Stimulated activated CD8-positive, alpha-beta memory T cell treated with anti-CD3 and anti-CD28 coated beads, Interleukin-2, amount 100 ng/mL, for 48 hours (primary cell): ENCODE measurements at regions not wholly inside any gene's neighbourhood (a gene's known extent, or its start where the extent isn't known, plus 50 kb on each side); places are given as distances from the start of the nearest gene placed in this dataset.

ENCODE experiments used
- DNase-seq, 2 donors: peaks; one replicate each; pipeline ENCODE4 v3.0.0-alpha.2; 2020; ENCODE audit warnings: low read depth in 2 of 2

- DNase-seq, result no peak
These were observed 389.3 kb downstream of the FGF9 start for GRCh38 chr13:22060187-22060586.

- peak; percentile 43 to 49 for DNase-seq
These were observed 390.5 kb downstream of the FGF9 start for GRCh38 chr13:22061371-22061805.

GRCh38 chr13:22061806-22062391 is 391.0 kb downstream of the FGF9 start:
- no peak for DNase-seq

GRCh38 chr13:22062478-22063205 is 391.8 kb downstream of the FGF9 start:
- no peak for DNase-seq

GRCh38 chr13:22063416-22064124 is 392.7 kb downstream of the FGF9 start:
- DNase-seq, result no peak

- no peak for DNase-seq
These were observed 394.2 kb downstream of the FGF9 start for GRCh38 chr13:22064854-22065620.

- DNase-seq, result no peak
These were observed 402.8 kb downstream of the FGF9 start for GRCh38 chr13:22073718-22074117.

GRCh38 chr13:22074403-22074802 is 403.5 kb downstream of the FGF9 start:
- DNase-seq, result no peak

GRCh38 chr13:22076658-22077057 is 405.8 kb downstream of the FGF9 start:
- DNase-seq, result no peak

GRCh38 chr13:22077205-22077683 is 406.4 kb downstream of the FGF9 start:
- no peak for DNase-seq

- no peak for DNase-seq
These were observed 406.9 kb downstream of the FGF9 start for GRCh38 chr13:22077764-22078163.

GRCh38 chr13:22079961-22080360 is 409.1 kb downstream of the FGF9 start:
- DNase-seq, result no peak

GRCh38 chr13:22080832-22081231 is 410.0 kb downstream of the FGF9 start:
- no peak for DNase-seq

GRCh38 chr13:22081430-22081829 is 410.6 kb downstream of the FGF9 start:
- no peak for DNase-seq

GRCh38 chr13:22082030-22082429 is 411.2 kb downstream of the FGF9 start:
- DNase-seq, result no peak

- DNase-seq, result no peak
These were observed 411.7 kb downstream of the FGF9 start for GRCh38 chr13:22082437-22083100.

- no peak for DNase-seq
These were observed 414.1 kb downstream of the FGF9 start for GRCh38 chr13:22085001-22085400.

- no peak for DNase-seq
These were observed 415.9 kb downstream of the FGF9 start for GRCh38 chr13:22086597-22087330.

GRCh38 chr13:22090106-22090505 is 419.2 kb downstream of the FGF9 start:
- DNase-seq, result no peak

- no peak for DNase-seq
These were observed 420.5 kb downstream of the FGF9 start for GRCh38 chr13:22091222-22091970.
